DND-41 (cell line): ENCODE measurements at regions not wholly inside any gene's neighbourhood (a gene's known extent, or its start where the extent isn't known, plus 50 kb on each side); places are given as distances from the start of the nearest gene placed in this dataset.

Experiments used
- CTCF ChIP-seq: IDR thresholded peaks from 2 replicates; pipeline ENCODE4 v1.5.1; 2012; ENCODE audit warnings: borderline replicate concordance, low read length, moderate library complexity, mild to moderate bottlenecking; ENCODE audit not compliant: poor library complexity, severe bottlenecking; ENCODE audit errors: extremely low read depth
- EZH2 ChIP-seq: IDR thresholded peaks from 3 replicates; pipeline ENCODE4 v1.6.1; 2012; ENCODE audit warnings: borderline replicate concordance, low read depth, mild to moderate bottlenecking, moderate library complexity, low read length, inconsistent platforms; ENCODE audit not compliant: severe bottlenecking

- no peak for TF ChIP-seq CTCF
- no peak for TF ChIP-seq EZH2
Observed at GRCh38 chr2:18074476-18074875, 196.0 kb downstream of the KCNS3 start.
